K562 (cell line): ENCODE measurements at regions not wholly inside any gene's neighbourhood (a gene's known extent, or its start where the extent isn't known, plus 50 kb on each side); places are given as distances from the start of the nearest gene placed in this dataset.

Experiments used
- CBFA2T2 ChIP-seq: fragments of 450-650 bp; conservative IDR thresholded peaks from 2 replicates; pipeline ENCODE4 v1.6.1; 2017; ENCODE audit warnings: mild to moderate bottlenecking
- HDAC8 ChIP-seq: fragments of 450-650 bp; IDR thresholded peaks from 2 replicates; pipeline ENCODE4 v1.6.1; 2016; ENCODE audit warnings: mild to moderate bottlenecking, missing genetic modification characterization, moderate library complexity, missing compliant biosample characterization
- LCOR ChIP-seq: sonication (generic); formaldehyde crosslinking; IDR thresholded peaks from 2 replicates; pipeline ENCODE4 v1.8.0; 2022; ENCODE audit warnings: mild to moderate bottlenecking, missing genetic modification reagents
- NFYB ChIP-seq: IDR thresholded peaks from 2 replicates; pipeline ENCODE4 v1.6.1; 2011; ENCODE audit warnings: mild to moderate bottlenecking, moderate library complexity; ENCODE audit not compliant: insufficient read length; ENCODE audit errors: extremely low read depth
- RBFOX2 ChIP-seq: fragments of 200-400 bp; formaldehyde crosslinking; IDR thresholded peaks from 2 replicates; pipeline ENCODE4 v1.6.1; 2017; ENCODE audit warnings: low read depth, mild to moderate bottlenecking, low read length, moderate library complexity
- ZKSCAN3 ChIP-seq: fragments of 250-450 bp; sonication (Bioruptor Pico); IDR thresholded peaks from 2 replicates; pipeline ENCODE4 v1.4.0; 2020
- TF ChIP-seq, protein P1 (sequence below): fragments of 450-650 bp; IDR thresholded peaks from 2 replicates; pipeline ENCODE4 v1.6.1; 2016; ENCODE audit warnings: mild to moderate bottlenecking, moderate library complexity
- TF ChIP-seq, protein P2 (sequence below): fragments of 250-450 bp; sonication (Bioruptor Pico); IDR thresholded peaks from 2 replicates; pipeline ENCODE4 v1.8.0; 2021; ENCODE audit warnings: moderate library complexity, mild to moderate bottlenecking, inconsistent platforms
- TF ChIP-seq, protein P3 (sequence below): fragments of 250-450 bp; sonication (Bioruptor Pico); IDR thresholded peaks from 2 replicates; pipeline ENCODE4 v1.5.0; 2021; ENCODE audit warnings: mild to moderate bottlenecking, moderate library complexity

DNA sequence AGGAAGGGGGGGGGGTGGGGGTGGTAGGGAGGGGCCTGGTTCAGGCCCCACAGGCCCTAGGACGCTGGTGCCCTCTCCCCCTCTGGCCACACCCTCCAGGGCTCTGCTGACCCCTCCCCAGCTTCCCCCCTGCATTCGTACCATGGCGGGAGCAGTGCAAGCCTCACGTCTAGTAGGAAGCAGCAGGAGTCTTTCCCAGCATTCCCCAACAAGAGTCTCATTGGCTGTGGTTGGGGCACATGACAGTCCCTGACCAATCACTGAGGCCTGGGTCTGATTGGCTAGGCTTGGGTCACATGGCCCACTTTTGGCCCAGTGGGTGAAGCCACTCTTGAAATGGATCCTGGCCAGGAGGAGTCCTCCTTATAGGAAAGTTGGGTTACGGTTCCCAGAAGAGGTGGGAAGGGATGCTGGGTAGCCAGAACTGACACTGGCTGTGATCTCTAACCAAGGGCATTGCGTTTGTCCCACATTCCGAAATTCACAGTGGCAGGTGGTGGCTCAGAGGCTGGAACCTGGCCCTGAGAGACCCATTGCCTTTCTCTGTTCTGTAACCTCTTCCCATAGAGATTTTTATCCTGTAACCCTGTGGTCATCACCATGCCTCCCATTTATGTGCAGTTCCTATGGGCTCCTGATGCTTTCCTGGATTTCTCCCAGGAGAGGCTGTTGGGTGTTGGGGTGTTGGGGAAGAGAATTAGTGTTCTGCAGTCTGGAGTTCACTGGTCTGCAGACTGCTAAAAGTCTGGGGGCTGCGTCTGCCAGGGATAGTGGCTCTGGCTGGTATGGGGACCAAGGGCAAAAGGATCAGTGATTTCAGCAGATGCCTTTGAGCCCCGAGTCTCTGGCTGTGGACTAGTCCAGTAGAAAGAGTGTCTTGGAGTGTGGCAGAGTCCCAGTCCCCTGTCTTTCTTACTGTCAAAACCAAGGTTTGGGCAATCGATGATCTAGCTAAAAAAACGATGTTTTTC, 58.9 kb upstream of the MYEOV start (continued):
- TF ChIP-seq, protein P1, sequence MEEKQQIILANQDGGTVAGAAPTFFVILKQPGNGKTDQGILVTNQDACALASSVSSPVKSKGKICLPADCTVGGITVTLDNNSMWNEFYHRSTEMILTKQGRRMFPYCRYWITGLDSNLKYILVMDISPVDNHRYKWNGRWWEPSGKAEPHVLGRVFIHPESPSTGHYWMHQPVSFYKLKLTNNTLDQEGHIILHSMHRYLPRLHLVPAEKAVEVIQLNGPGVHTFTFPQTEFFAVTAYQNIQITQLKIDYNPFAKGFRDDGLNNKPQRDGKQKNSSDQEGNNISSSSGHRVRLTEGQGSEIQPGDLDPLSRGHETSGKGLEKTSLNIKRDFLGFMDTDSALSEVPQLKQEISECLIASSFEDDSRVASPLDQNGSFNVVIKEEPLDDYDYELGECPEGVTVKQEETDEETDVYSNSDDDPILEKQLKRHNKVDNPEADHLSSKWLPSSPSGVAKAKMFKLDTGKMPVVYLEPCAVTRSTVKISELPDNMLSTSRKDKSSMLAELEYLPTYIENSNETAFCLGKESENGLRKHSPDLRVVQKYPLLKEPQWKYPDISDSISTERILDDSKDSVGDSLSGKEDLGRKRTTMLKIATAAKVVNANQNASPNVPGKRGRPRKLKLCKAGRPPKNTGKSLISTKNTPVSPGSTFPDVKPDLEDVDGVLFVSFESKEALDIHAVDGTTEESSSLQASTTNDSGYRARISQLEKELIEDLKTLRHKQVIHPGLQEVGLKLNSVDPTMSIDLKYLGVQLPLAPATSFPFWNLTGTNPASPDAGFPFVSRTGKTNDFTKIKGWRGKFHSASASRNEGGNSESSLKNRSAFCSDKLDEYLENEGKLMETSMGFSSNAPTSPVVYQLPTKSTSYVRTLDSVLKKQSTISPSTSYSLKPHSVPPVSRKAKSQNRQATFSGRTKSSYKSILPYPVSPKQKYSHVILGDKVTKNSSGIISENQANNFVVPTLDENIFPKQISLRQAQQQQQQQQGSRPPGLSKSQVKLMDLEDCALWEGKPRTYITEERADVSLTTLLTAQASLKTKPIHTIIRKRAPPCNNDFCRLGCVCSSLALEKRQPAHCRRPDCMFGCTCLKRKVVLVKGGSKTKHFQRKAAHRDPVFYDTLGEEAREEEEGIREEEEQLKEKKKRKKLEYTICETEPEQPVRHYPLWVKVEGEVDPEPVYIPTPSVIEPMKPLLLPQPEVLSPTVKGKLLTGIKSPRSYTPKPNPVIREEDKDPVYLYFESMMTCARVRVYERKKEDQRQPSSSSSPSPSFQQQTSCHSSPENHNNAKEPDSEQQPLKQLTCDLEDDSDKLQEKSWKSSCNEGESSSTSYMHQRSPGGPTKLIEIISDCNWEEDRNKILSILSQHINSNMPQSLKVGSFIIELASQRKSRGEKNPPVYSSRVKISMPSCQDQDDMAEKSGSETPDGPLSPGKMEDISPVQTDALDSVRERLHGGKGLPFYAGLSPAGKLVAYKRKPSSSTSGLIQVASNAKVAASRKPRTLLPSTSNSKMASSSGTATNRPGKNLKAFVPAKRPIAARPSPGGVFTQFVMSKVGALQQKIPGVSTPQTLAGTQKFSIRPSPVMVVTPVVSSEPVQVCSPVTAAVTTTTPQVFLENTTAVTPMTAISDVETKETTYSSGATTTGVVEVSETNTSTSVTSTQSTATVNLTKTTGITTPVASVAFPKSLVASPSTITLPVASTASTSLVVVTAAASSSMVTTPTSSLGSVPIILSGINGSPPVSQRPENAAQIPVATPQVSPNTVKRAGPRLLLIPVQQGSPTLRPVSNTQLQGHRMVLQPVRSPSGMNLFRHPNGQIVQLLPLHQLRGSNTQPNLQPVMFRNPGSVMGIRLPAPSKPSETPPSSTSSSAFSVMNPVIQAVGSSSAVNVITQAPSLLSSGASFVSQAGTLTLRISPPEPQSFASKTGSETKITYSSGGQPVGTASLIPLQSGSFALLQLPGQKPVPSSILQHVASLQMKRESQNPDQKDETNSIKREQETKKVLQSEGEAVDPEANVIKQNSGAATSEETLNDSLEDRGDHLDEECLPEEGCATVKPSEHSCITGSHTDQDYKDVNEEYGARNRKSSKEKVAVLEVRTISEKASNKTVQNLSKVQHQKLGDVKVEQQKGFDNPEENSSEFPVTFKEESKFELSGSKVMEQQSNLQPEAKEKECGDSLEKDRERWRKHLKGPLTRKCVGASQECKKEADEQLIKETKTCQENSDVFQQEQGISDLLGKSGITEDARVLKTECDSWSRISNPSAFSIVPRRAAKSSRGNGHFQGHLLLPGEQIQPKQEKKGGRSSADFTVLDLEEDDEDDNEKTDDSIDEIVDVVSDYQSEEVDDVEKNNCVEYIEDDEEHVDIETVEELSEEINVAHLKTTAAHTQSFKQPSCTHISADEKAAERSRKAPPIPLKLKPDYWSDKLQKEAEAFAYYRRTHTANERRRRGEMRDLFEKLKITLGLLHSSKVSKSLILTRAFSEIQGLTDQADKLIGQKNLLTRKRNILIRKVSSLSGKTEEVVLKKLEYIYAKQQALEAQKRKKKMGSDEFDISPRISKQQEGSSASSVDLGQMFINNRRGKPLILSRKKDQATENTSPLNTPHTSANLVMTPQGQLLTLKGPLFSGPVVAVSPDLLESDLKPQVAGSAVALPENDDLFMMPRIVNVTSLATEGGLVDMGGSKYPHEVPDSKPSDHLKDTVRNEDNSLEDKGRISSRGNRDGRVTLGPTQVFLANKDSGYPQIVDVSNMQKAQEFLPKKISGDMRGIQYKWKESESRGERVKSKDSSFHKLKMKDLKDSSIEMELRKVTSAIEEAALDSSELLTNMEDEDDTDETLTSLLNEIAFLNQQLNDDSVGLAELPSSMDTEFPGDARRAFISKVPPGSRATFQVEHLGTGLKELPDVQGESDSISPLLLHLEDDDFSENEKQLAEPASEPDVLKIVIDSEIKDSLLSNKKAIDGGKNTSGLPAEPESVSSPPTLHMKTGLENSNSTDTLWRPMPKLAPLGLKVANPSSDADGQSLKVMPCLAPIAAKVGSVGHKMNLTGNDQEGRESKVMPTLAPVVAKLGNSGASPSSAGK = peak; percentile 84
- TF ChIP-seq RBFOX2 = peak; percentile 32; the same call in 1 of the 2 replicates
- peak; percentile 93 for TF ChIP-seq NFYB
- peak; percentile 70 for TF ChIP-seq CBFA2T2
- TF ChIP-seq HDAC8 = 0 out of 2 replicates have a peak, but pooled peaks have one; percentile 26
- TF ChIP-seq, protein P2, sequence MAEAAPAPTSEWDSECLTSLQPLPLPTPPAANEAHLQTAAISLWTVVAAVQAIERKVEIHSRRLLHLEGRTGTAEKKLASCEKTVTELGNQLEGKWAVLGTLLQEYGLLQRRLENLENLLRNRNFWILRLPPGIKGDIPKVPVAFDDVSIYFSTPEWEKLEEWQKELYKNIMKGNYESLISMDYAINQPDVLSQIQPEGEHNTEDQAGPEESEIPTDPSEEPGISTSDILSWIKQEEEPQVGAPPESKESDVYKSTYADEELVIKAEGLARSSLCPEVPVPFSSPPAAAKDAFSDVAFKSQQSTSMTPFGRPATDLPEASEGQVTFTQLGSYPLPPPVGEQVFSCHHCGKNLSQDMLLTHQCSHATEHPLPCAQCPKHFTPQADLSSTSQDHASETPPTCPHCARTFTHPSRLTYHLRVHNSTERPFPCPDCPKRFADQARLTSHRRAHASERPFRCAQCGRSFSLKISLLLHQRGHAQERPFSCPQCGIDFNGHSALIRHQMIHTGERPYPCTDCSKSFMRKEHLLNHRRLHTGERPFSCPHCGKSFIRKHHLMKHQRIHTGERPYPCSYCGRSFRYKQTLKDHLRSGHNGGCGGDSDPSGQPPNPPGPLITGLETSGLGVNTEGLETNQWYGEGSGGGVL = no peak
- TF ChIP-seq, protein P3, sequence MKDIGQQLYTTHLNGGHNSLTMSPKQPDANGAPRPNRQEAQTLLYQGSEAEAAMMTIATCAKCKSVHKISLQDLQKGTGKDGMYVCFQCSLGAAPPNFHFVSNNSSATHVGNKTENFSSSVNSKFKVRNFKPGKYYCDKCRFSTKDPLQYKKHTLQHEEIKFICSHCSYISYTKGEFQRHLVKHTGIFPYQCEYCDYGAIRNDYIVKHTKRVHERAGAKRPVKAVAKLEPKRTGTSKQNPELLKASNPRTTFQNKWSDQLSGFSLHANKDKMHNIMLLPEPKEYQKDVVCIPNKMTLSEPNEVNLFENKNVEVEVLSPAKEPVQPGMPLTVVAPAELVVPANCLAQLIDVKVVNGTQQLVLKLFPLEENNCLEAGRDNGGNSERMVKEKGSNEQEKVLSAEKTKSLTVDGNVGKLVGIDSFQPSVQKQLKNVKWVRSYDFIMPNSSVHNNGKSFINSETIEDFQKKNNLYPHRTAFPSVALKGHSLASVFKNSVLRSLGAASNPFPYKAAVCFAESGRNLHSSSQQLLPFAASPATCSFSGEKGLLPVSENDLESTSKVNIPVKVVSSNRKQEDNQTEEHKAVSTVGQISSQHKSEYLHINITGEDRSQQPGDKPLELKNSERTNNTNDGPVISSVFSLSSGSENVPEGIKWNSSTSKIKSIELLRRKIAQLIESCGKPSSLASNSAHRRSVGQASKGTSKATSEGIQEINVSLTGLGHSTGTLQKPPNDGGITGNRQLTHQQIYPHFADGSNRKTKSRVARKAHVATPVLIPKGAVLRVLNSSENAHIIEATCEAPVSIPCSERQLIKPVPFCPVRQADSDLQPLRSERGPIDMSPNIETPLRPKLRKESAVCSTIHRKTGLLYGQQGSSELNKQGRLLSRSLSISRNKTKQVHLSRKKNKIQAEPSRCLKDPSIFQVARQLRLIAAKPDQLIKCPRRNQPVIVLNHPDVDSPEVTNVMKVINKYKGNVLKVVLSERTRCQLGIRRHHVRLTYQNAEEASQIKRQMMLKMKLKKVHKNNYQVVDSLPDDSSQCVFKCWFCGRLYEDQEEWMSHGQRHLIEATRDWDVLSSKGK (CRISPR knock-in tag) = no peak
- no peak for TF ChIP-seq ZKSCAN3
- peak; percentile 27; the same call in 1 of the 2 replicates for TF ChIP-seq LCOR (CRISPR knock-in tag)
